NB4 (cell line): ENCODE measurements at regions not wholly inside any gene's neighbourhood (a gene's known extent, or its start where the extent isn't known, plus 50 kb on each side); places are given as distances from the start of the nearest gene placed in this dataset.
A peak's percentile ranks its signal among the peaks of the same experiment; 100 is the strongest.

Source experiments
- DNase-seq: peaks from one replicate; pipeline ENCODE4 v3.0.0; 2010; ENCODE audit warnings: low read depth
- H3K4me3 ChIP-seq: one replicate; pipeline ENCODE4 v1.5.1; 2011; ENCODE audit warnings: mild to moderate bottlenecking, low read depth, low read length, moderate library complexity
- MYC ChIP-seq: IDR thresholded peaks from 2 replicates; pipeline ENCODE4 v1.6.1; 2011; ENCODE audit warnings: low read depth, low read length
- POLR2A ChIP-seq: IDR thresholded peaks from 2 replicates; pipeline ENCODE4 v1.6.1; 2011; ENCODE audit warnings: mild to moderate bottlenecking; ENCODE audit not compliant: insufficient read length; ENCODE audit errors: extremely low read depth
- TF ChIP-seq, protein P1 (sequence below): IDR thresholded peaks from 2 replicates; pipeline ENCODE4 v1.6.1; 2011; ENCODE audit warnings: low read depth, low read length
- TF ChIP-seq, protein P2 (sequence below): IDR thresholded peaks from one replicate; pipeline ENCODE4 v1.5.1; 2012; ENCODE audit warnings: low read depth, low read length

DNA sequence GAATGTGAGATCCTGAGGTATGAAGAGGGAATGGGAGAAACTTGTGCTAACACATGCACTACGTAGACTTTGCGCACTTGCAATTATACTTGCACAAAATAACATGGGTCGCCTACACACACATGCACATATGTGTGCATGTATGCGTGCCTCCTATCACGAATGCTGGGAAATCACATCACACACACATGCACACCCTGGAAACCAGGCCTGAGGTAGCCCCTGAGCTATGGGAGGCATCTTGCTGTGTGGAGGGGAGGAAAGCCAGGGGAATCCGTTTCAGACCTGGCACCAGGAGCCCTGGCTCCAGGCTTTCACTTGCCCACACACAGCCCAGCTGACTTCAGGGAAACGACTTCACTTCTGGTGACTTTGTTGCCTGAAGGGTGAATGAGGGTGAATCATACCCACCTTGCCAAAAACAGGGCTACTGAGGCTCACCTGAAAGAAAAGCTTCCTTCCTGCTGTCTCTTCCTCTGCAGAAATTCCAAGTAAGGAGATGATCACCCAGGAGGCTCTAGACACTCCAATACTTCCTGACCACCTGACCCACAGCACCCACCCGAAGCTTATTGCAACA, 136.0 kb upstream of the NGF start:
- TF ChIP-seq MYC (no peak), POLR2A (no peak)
- TF ChIP-seq, protein P1, sequence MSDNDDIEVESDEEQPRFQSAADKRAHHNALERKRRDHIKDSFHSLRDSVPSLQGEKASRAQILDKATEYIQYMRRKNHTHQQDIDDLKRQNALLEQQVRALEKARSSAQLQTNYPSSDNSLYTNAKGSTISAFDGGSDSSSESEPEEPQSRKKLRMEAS = no peak
- TF ChIP-seq, protein P2, sequence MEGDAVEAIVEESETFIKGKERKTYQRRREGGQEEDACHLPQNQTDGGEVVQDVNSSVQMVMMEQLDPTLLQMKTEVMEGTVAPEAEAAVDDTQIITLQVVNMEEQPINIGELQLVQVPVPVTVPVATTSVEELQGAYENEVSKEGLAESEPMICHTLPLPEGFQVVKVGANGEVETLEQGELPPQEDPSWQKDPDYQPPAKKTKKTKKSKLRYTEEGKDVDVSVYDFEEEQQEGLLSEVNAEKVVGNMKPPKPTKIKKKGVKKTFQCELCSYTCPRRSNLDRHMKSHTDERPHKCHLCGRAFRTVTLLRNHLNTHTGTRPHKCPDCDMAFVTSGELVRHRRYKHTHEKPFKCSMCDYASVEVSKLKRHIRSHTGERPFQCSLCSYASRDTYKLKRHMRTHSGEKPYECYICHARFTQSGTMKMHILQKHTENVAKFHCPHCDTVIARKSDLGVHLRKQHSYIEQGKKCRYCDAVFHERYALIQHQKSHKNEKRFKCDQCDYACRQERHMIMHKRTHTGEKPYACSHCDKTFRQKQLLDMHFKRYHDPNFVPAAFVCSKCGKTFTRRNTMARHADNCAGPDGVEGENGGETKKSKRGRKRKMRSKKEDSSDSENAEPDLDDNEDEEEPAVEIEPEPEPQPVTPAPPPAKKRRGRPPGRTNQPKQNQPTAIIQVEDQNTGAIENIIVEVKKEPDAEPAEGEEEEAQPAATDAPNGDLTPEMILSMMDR = no peak
- H3K4me3 ChIP-seq = no peak overlapping the region
- DNase-seq = no peak

DNA sequence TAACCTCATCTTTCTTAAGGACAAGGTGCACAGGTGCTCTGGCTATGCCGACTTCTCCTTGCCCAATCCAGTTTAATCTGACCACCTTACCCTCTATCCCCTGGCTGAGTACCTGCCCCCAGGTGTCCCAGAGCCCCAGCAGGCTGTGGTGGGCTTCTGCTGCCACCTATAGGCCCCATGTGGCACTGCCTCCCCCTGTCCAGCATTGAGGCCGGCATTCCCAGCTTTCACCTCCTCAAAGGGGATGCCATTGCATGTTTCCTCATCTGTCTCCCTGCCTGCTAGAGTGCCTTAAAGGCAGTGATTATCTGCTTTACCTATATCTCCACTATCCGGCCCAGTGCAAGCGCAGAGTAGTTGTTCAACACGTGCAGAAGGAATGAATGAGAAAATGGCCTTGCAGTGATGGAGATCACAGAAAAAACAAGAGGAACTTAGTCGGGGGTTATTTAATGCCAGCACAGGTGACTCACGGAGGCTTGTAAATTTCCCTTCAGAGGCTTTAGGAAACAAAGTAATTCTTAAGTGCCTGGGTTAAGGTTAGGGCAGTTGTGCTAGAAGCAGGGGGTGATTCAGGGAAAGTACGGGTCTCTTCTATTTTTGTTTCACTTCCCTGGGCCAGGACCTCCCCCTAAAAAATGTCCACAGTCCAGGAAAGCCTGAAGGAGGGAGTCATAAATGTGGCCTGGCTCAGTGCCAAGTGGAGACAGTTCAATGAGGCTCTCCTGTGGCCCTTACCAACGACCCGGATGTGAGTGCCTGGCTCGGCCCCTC, 131.8 kb upstream of the NGF start:
- peak; percentile 21 for DNase-seq
- H3K4me3 ChIP-seq = no peak overlapping the region
- TF ChIP-seq, protein P1 = no peak; the same call in 1 of the 2 replicates
- TF ChIP-seq MYC (no peak), POLR2A (no peak)
- TF ChIP-seq, protein P2 = peak; percentile 73

DNA sequence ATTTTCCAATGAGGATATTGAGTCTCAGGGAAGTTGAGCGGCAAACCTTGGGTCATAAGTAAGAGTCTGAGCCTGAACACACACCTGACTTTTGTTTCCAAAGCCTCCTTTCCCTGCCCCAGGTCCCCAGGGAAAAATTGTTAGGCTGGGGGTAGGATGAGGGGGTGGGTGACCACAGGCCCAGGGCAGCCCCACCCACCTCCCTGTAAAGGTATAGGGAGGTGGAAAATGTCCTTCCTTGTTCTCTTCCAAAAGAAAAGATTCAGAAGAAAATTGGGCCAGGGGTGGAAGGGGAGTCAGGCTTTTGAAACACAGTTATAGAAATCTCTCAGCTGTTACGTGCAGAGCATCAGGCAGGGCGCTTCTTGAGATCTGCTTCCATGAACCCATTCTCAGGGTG, 129.7 kb upstream of the NGF start:
- TF ChIP-seq POLR2A (no peak), MYC (no peak)
- TF ChIP-seq, protein P2 = no peak
- TF ChIP-seq, protein P1 = no peak
- DNase-seq = no peak
- H3K4me3 ChIP-seq = no peak overlapping the region

DNA sequence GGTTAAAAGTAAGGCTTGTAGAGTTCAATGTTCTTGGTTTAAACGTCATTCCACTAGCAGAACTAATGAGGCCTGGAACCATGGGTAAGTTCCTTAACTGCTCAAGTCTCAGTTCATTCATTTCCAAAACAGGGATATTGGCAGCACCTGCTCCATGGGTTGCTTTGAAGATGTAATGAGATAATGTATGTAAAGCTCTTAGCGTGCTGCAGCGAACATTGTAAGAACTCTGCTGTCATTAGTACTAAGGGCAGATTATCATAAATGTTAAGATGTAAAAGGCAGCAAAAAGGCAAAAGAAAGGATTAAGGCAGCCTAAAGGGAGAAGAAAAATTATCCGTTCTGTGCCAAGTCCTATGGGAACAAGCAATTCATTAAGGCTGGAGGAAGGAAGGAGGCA, 129.1 kb upstream of the NGF start:
- TF ChIP-seq MYC (no peak), POLR2A (no peak)
- TF ChIP-seq, protein P2 = no peak
- TF ChIP-seq, protein P1 = no peak
- H3K4me3 ChIP-seq = no peak overlapping the region
- no peak for DNase-seq

DNA sequence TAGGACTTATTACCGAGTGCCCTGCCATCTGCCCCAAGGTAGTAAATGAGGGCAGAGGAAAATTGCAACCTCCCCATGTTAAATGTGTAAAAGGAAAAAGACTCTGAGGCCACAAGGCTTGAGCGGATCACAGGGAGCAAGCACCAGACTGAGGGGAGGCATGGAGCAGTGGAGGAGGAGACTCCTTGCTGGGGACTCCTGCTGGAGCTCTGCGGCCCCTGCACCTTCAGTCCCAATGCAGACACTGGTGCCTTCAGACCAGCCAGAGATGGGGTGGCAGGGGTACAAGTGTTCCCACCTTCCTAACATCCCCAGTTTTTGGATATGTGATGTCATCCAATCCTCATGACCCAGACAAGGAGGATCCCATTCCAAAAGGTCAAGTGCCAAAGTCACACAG, 128.4 kb upstream of the NGF start:
- no peak overlapping the region for H3K4me3 ChIP-seq
- no peak for DNase-seq
- TF ChIP-seq, protein P1 = no peak
- TF ChIP-seq MYC (no peak), POLR2A (no peak)
- TF ChIP-seq, protein P2 = no peak
